ENCODE measurements at regions not wholly inside any gene's neighbourhood (a gene's known extent, or its start where the extent isn't known, plus 50 kb on each side); places are given as distances from the start of the nearest gene placed in this dataset.

GRCh38 chr2:121164042-121164441 is 121.0 kb downstream of the TFCP2L1 start:
- TF ChIP-seq CTCF (IDR thresholded peaks at IDR 0.05), result no peak
- no peak for TF ChIP-seq POLR2A (IDR thresholded peaks at IDR 0.05)
